Brain microvascular endothelial cell (primary cell): ENCODE measurements at regions not wholly inside any gene's neighbourhood (a gene's known extent, or its start where the extent isn't known, plus 50 kb on each side); places are given as distances from the start of the nearest gene placed in this dataset.

Source experiments
- DNase-seq: peaks from one replicate; pipeline ENCODE4 v3.0.0-alpha.2; 2020
- H3K27ac ChIP-seq: fragments of 250-450 bp; sonication (Bioruptor Pico); 2 replicates; pipeline ENCODE4 v1.5.1; 2020; ENCODE audit warnings: mild to moderate bottlenecking, moderate library complexity
- H3K27me3 ChIP-seq: fragments of 250-450 bp; sonication (Bioruptor Pico); replicated peaks from 2 replicates; pipeline ENCODE4 v1.5.1; 2020; ENCODE audit warnings: mild to moderate bottlenecking
- H3K36me3 ChIP-seq: fragments of 250-450 bp; sonication (Bioruptor Pico); replicated peaks from 2 replicates; pipeline ENCODE4 v1.5.1; 2020; ENCODE audit warnings: mild to moderate bottlenecking
- H3K4me3 ChIP-seq: 2 replicates; pipeline ENCODE4 v1.5.1; 2011; ENCODE audit warnings: low read depth, mild to moderate bottlenecking, control low read depth, low read length, moderate library complexity
- in situ Hi-C: cut with HindIII; loops from 2 replicates; pipeline ENCODE4 v1.10.0; 2017; ENCODE audit warnings: low sequenced_read_pairs, low pct_ligation_motif_present
- TF ChIP-seq, protein P1 (sequence below): IDR thresholded peaks from 2 replicates; pipeline ENCODE4 v1.5.1; 2011; ENCODE audit warnings: low read depth, mild to moderate bottlenecking, moderate library complexity, low read length, control low read depth, inconsistent platforms; ENCODE audit errors: missing control alignments

DNA sequence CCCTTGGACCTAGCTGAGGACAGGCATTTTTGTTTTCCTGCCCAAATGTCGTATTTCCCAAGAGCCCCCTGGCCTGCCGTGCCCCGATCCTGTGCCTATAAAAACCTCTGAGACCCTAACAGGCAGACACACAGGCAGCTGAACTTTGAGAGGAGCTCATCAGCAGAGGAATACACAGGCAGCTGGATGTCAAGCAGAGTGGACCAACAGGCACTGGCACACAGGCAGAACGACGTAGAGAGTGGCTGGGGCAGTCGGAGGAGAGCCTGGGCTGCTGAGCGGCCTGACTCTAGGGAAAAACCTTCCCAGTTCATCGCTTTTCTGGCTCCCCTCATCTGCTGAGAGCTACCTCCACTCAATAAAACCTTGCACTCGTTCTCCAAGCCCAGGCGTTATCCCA is 896.1 kb downstream of the PCDH18 start:
- Histone ChIP-seq H3K4me3 (no peak overlapping the region), H3K27ac (no peak overlapping the region), H3K27me3 (no peaks in the 10 kb centered on the region), H3K36me3 (no peaks in the 10 kb centered on the region)
- TF ChIP-seq, protein P1, sequence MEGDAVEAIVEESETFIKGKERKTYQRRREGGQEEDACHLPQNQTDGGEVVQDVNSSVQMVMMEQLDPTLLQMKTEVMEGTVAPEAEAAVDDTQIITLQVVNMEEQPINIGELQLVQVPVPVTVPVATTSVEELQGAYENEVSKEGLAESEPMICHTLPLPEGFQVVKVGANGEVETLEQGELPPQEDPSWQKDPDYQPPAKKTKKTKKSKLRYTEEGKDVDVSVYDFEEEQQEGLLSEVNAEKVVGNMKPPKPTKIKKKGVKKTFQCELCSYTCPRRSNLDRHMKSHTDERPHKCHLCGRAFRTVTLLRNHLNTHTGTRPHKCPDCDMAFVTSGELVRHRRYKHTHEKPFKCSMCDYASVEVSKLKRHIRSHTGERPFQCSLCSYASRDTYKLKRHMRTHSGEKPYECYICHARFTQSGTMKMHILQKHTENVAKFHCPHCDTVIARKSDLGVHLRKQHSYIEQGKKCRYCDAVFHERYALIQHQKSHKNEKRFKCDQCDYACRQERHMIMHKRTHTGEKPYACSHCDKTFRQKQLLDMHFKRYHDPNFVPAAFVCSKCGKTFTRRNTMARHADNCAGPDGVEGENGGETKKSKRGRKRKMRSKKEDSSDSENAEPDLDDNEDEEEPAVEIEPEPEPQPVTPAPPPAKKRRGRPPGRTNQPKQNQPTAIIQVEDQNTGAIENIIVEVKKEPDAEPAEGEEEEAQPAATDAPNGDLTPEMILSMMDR, result no peak
- no peak for DNase-seq
- in situ Hi-C loops, result no loop called here

DNA sequence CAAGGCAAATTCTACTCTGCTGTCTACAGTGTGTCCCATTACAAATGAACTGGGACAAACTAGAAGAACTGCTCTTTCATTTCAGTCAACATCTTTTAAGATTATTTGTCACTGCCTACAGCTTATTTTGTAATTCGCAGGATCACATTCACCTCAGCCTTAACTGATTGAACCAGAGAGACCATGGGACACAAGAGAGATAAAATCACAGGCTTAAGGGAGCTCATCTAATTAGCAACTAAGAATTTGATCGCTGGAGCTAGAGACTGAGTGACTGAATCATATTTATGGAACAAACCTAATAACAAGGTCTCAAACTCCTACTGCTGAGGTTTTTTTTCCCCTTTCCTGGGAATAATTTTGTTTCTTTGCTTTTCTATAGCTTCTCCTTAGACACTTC is 898.2 kb downstream of the PCDH18 start:
- Histone ChIP-seq H3K27me3 (no peaks in the 10 kb centered on the region), H3K36me3 (no peaks in the 10 kb centered on the region)

DNA sequence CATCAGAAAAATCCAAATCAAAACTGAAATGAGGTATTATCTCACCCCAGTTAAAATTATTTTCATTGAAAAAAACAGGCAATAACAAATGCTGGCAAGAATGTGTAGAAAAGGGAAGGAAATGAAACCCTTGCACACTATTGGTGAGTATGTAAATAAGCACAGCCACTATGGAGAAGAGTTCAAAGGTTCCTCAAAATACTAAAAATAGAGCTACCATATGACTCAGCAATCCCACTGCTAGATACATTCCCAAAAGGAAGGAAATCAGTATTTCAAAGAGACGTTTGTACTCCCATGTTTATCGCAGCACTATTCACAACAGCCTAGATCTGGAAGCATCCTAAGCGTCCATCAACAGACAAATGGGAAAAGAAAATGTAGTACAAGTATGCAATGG is 932.4 kb downstream of the PCDH18 start:
- no peak overlapping the region for H3K4me3 ChIP-seq
- no peaks in the 10 kb centered on the region for H3K36me3 ChIP-seq
- no peaks in the 10 kb centered on the region for H3K27me3 ChIP-seq
- no peak for DNase-seq
- H3K27ac ChIP-seq, result no peak overlapping the region
- in situ Hi-C loops, result no loop called here
- TF ChIP-seq, protein P1, result no peak

More for the DNA sequence above, 898.2 kb downstream of the PCDH18 start:
- TF ChIP-seq, protein P1, result no peak
- H3K4me3 ChIP-seq, result no peak overlapping the region
- in situ Hi-C loops, result no loop called here
- no peak overlapping the region for H3K27ac ChIP-seq
- no peak for DNase-seq

- DNase-seq, result no peak
- Histone ChIP-seq H3K36me3 (no peaks in the 10 kb centered on the region), H3K27me3 (no peaks in the 10 kb centered on the region), H3K27ac (no peak overlapping the region), H3K4me3 (no peak overlapping the region)
- in situ Hi-C loops, result no loop called here
- TF ChIP-seq, protein P1, result no peak
These were observed 941.9 kb downstream of the PCDH18 start for GRCh38 chr4:136590440-136590839.

GRCh38 chr4:136583567-136583966 is 948.7 kb downstream of the PCDH18 start:
- TF ChIP-seq, protein P1, result no peak

DNA sequence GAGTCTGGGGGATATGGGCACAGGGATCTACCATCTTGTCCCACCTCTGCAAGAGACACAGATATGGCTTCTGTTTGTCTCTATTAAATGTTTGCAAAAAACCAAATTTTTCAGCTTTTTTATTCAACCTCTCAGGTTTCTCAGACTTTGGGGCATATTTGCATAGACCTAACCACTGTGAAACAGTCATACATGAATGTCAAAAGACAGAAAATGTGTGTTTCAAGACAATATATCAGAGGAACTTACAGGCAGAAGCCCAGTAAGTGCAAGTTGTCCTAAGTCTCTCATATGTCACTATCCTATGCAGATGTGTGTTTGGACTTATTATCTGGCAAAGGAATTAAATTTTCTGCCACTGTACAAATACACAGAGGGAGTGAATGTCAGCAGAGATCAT is 951.2 kb downstream of the PCDH18 start:
- in situ Hi-C loops, result no loop called here
- DNase-seq, result no peak
- Histone ChIP-seq H3K27me3 (no peaks in the 10 kb centered on the region), H3K4me3 (no peak overlapping the region), H3K36me3 (no peaks in the 10 kb centered on the region), H3K27ac (no peak overlapping the region)
- TF ChIP-seq, protein P1, result no peak

More at GRCh38 chr4:136583567-136583966, 948.7 kb downstream of the PCDH18 start:
- no peak overlapping the region for H3K27ac ChIP-seq
- in situ Hi-C loops, result no loop called here
- no peaks in the 10 kb centered on the region for H3K27me3 ChIP-seq
- H3K4me3 ChIP-seq, result no peak overlapping the region
- no peaks in the 10 kb centered on the region for H3K36me3 ChIP-seq
- DNase-seq, result no peak
